ENCODE measurements at regions not wholly inside any gene's neighbourhood (a gene's known extent, or its start where the extent isn't known, plus 50 kb on each side); places are given as distances from the start of the nearest gene placed in this dataset.

DNA sequence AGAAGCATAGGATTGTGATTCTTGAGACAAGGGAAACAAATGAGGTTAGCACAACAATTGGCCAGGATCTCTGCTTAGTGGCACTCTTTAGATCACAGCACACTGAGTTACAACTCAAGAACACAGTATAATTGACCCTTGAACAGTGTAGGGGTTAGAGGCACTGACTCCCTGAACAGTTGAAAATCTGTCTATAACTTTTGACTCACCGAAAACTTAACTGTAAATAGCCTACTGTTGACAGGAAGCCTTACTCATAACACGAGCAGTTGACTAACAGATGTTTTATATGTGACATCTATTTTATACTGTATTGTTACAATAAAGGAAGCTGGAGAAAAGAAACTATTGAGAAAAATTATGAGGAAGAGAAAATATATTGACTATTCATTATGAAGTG is 296.1 kb downstream of the RERGL start:
- CTCF ChIA-PET: no interaction called here

DNA sequence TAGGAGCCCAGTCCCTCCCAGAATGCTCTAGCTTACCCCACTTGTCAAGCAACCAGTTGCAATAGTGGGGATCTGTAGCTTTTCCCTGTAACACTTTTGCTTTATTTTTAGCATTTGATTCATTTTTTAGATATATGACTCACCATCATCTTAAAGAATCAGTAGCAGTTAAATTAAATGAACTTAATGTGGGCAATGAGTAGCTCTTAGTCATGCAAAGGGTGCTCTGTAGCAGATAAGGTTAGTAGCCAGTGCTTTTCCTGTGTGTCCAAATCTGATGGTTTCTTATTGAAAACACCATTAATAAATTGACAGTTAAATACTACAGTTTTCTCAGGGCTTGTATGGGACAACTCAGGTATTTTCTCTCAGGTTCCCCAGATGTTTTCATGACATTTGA is 311.8 kb downstream of the RERGL start:
- ChIA-PET POLR2A (no interaction called here), CTCF (no interaction called here)
- no peak for DNase-seq (ENCODE audit: extremely low spot score)
- TF ChIP-seq, protein P1, sequence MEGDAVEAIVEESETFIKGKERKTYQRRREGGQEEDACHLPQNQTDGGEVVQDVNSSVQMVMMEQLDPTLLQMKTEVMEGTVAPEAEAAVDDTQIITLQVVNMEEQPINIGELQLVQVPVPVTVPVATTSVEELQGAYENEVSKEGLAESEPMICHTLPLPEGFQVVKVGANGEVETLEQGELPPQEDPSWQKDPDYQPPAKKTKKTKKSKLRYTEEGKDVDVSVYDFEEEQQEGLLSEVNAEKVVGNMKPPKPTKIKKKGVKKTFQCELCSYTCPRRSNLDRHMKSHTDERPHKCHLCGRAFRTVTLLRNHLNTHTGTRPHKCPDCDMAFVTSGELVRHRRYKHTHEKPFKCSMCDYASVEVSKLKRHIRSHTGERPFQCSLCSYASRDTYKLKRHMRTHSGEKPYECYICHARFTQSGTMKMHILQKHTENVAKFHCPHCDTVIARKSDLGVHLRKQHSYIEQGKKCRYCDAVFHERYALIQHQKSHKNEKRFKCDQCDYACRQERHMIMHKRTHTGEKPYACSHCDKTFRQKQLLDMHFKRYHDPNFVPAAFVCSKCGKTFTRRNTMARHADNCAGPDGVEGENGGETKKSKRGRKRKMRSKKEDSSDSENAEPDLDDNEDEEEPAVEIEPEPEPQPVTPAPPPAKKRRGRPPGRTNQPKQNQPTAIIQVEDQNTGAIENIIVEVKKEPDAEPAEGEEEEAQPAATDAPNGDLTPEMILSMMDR (IDR thresholded peaks at IDR 0.05; ENCODE audit: control extremely low read depth, extremely low read depth, low read depth, missing control alignments): no peak

More for the DNA sequence above, 296.1 kb downstream of the RERGL start:
- POLR2A ChIA-PET: no interaction called here
- no peak for DNase-seq (ENCODE audit: extremely low spot score)
- TF ChIP-seq, protein P1 (IDR thresholded peaks at IDR 0.05; ENCODE audit: control extremely low read depth, extremely low read depth, low read depth, missing control alignments): no peak

DNA sequence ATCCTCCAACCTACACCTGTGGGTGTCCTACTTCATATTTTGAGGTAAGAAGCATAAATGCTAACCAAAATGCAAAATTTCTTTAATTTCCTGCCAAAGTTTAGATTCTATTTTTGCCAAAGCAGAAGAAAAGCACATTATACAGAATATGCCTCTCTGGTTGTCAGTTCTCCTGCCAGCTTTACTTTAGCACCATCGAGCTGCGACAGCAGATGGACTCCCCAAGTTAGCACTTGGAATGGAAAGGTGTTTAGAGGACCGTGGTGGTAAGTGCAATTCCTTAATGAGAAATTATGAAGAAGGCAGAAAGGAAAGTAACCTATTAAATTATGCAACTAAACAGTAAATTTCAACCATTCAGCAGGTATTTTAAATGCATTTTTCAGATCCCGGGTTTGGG is 326.6 kb downstream of the RERGL start:
- CTCF ChIA-PET: no interaction called here
- TF ChIP-seq, protein P1 (IDR thresholded peaks at IDR 0.05; ENCODE audit: control extremely low read depth, extremely low read depth, low read depth, missing control alignments): no peak

DNA sequence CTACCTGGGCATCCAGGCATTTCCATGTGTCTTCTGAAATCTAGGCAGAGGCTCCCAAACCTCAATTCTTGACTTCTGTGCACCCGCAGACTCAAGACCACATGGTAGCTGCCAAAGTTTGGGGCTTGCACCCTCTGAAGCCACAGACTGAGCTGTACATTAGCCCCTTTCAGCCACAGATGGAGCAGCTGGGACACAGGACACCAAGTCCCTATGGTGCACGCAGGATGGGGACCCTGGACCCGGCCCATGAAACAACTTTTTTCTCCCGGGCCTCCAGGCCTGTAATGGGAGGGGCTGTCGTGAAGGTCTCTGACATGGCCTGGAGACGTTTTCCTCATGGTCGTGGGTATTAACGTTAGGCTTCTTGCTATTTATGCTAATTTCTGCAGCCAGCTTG is 330.0 kb downstream of the RERGL start:
- POLR2A ChIA-PET: no interaction called here
- TF ChIP-seq, protein P1 (IDR thresholded peaks at IDR 0.05; ENCODE audit: control extremely low read depth, extremely low read depth, low read depth, missing control alignments): no peak
- DNase-seq (ENCODE audit: extremely low spot score): no peak
- CTCF ChIA-PET: interaction anchor here (1.2 kb wide), 1 partner anchor 11 kb away, joined by 3 read pairs; no protein-coding TSS in a partner anchor

More for the DNA sequence above, 326.6 kb downstream of the RERGL start:
- POLR2A ChIA-PET: no interaction called here
- DNase-seq (ENCODE audit: extremely low spot score): no peak

Data from GM10248 (cell line).